ENCODE measurements at regions not wholly inside any gene's neighbourhood (a gene's known extent, or its start where the extent isn't known, plus 50 kb on each side); places are given as distances from the start of the nearest gene placed in this dataset.
"Not testable (repeated sequence)": the region's sequence is repeated elsewhere in the genome, so short reads cannot be mapped to it uniquely, and the experiment has no call there.

DNA sequence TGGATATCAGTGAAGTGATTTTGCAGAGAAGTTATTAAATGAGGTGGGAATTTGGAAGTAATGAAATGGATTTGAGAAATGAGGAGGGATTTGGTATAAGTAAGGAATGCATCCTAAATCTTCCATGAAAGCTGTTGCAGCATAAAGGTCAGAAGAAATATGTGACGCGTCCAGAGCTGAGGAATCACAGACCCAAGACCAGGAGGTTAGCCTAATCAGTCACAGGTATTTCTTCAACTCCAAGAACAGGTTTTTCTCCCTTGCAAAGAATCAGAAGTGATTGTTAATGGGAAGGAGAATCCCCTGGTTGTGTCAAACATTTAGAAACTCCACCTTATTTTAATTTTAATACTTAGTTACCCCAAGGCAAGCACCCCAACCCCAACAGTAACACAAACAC is 253.2 kb downstream of the MEX3B start:
- intact Hi-C loops (cut with DNase I) = no loop called here
- Histone ChIP-seq H3K27ac (no peak overlapping the region), H3K9me3 (peaks cover 0 to 3% (median 0%) of the 10 kb centered on the region in 12 donors), H3K36me3 (no peaks in the 10 kb centered on the region), H3K4me1 (no peaks in the 10 kb centered on the region), H3K27me3 (peaks cover 0 to 5% (median 0%) of the 10 kb centered on the region in 9 donors), H3K4me3 (no peak overlapping the region)
- DNase-seq (no peak), ATAC-seq (no peak)
- TF ChIP-seq, protein P1, sequence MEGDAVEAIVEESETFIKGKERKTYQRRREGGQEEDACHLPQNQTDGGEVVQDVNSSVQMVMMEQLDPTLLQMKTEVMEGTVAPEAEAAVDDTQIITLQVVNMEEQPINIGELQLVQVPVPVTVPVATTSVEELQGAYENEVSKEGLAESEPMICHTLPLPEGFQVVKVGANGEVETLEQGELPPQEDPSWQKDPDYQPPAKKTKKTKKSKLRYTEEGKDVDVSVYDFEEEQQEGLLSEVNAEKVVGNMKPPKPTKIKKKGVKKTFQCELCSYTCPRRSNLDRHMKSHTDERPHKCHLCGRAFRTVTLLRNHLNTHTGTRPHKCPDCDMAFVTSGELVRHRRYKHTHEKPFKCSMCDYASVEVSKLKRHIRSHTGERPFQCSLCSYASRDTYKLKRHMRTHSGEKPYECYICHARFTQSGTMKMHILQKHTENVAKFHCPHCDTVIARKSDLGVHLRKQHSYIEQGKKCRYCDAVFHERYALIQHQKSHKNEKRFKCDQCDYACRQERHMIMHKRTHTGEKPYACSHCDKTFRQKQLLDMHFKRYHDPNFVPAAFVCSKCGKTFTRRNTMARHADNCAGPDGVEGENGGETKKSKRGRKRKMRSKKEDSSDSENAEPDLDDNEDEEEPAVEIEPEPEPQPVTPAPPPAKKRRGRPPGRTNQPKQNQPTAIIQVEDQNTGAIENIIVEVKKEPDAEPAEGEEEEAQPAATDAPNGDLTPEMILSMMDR (IDR thresholded peaks at IDR 0.05) = no peak
- no peak for TF ChIP-seq POLR2A (IDR thresholded peaks at IDR 0.05)
- 84 to 91% (median 87%) methylated on average over 2 of the region's 2 CpGs for WGBS, 4 donors

DNA sequence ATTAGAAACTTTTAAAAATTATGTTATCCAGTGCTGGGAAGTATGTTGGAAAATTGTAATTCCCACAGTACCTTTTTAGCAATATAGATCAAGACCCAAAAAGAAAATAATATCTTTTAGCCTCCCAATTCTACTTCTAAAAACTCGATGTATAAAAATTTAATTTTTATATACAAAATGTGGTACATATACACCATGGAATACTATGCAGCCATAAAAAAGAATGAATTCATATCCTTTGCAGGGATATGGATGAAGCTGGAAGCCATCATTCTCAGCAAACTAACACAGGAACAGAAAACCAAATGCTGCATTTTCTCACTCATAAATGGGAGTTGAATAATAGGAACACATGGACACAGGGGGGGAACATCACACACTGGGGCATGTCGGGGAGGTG is 254.5 kb downstream of the MEX3B start:
- DNase-seq; H3K4me3 ChIP-seq; H3K9me3 ChIP-seq; H3K36me3 ChIP-seq; ATAC-seq; intact Hi-C loops (cut with DNase I); H3K4me1 ChIP-seq; H3K27ac ChIP-seq: not testable (repeated sequence)
- 93 to 97% (median 95%) methylated on average over 2 of the region's 2 CpGs for WGBS, 4 donors
- H3K27me3 ChIP-seq = peaks cover 0 to 14% (median 0%) of the 10 kb centered on the region in 9 donors

DNA sequence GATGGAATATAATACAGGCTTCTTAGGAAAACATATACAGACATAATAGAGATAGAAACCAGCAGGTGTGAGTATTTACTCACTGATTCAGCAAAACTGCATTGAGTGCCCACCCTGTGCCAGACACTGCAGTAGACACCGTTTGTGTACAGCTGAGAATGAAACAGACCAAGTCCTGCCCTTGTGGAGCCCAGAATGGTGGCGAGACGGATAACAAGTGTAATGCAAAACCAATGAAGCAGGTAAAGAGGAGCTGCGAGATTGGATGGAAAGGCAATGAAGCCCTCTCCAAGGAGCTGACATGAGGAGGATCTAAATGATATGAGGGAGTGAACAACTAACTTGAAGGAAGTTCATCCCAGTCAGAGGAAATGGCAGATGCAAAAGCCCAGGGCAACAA is 256.4 kb downstream of the MEX3B start:
- Histone ChIP-seq H3K27me3 (peaks cover 0 to 14% (median 0%) of the 10 kb centered on the region in 9 donors), H3K4me3 (no peak overlapping the region), H3K36me3 (no peaks in the 10 kb centered on the region), H3K27ac (no peak overlapping the region), H3K9me3 (peaks cover 0 to 3% (median 0%) of the 10 kb centered on the region in 12 donors), H3K4me1 (no peaks in the 10 kb centered on the region)
- TF ChIP-seq, protein P1 (IDR thresholded peaks at IDR 0.05) = no peak
- no peak for TF ChIP-seq POLR2A (IDR thresholded peaks at IDR 0.05)
- ATAC-seq = no peak
- no peak for DNase-seq
- 89 to 94% (median 92%) methylated on average over 4 of the region's 4 CpGs for WGBS, 4 donors
- intact Hi-C loops (cut with DNase I) = no loop called here

DNA sequence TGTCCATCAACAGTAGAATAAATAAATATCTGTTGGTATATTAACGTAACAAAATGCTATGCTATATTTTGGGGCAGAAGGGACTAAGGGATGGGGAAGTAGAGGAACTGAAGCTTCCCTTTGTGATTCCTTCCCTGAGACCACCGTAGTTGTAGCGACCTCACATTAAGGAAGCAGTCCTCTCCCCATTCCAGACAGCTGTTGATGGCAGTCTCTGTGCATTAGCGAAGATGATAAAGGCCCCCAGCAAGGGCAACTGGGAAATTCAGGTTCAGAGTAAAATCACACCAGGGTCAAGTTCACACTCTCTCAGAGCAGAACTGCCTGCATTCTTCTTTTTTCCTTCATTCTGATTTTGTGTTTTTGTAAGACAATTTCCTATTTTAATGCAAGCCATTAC is 259.0 kb downstream of the MEX3B start:
- Histone ChIP-seq H3K4me1 (no peaks in the 10 kb centered on the region), H3K36me3 (no peaks in the 10 kb centered on the region), H3K27me3 (peaks cover 0 to 14% (median 0%) of the 10 kb centered on the region in 9 donors), H3K4me3 (no peak overlapping the region), H3K27ac (no peak overlapping the region), H3K9me3 (peaks cover 0 to 3% (median 0%) of the 10 kb centered on the region in 12 donors)
- intact Hi-C loops (cut with DNase I) = no loop called here
- 75 to 84% (median 80%) methylated on average over 4 of the region's 4 CpGs for WGBS, 4 donors
- ATAC-seq = no peak
- DNase-seq = no peak
- TF ChIP-seq, protein P1 (IDR thresholded peaks at IDR 0.05) = no peak
- TF ChIP-seq POLR2A (IDR thresholded peaks at IDR 0.05) = no peak

DNA sequence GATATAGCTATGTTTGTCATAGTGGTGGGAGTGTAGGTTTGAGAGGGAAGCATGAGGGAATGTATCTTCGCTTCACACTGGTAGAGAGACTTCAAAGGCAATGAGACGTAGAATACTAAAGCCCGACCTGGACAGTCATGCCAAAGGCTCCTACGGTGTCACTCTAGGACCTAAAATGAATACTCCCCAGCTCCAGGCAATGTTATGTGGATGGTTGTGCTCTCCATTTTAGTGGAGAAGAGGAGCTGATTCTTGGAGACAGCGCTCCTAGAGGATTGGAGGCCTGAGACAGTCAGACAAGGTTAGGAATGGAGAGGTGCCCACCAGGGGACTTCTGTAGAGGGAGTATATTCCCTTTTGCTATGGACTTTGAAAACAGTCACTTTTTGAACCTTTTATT is 260.1 kb downstream of the MEX3B start:
- Histone ChIP-seq H3K27me3 (peaks cover 0 to 14% (median 0%) of the 10 kb centered on the region in 9 donors), H3K4me3 (no peak overlapping the region), H3K36me3 (no peaks in the 10 kb centered on the region), H3K27ac (no peak overlapping the region), H3K4me1 (no peaks in the 10 kb centered on the region), H3K9me3 (no peaks in the 10 kb centered on the region)
- no peak for ATAC-seq
- no peak for DNase-seq
- intact Hi-C loops (cut with DNase I) = no loop called here
- TF ChIP-seq POLR2A (IDR thresholded peaks at IDR 0.05) = no peak
- TF ChIP-seq, protein P1 (IDR thresholded peaks at IDR 0.05) = no peak
- WGBS, 4 donors = 95 to 99% (median 96%) methylated on average over 5 of the region's 5 CpGs
